SK-N-SH treated with all-trans-retinoic acid at 6 μM for 48 hours (cell line): ENCODE measurements at regions not wholly inside any gene's neighbourhood (a gene's known extent, or its start where the extent isn't known, plus 50 kb on each side); places are given as distances from the start of the nearest gene placed in this dataset.

Experiments used
- ARNTL ChIP-seq: fragments of 450-650 bp; formaldehyde crosslinking; IDR thresholded peaks from 2 replicates; pipeline ENCODE4 v1.5.0; 2020; ENCODE audit warnings: low read depth, mild to moderate bottlenecking, moderate library complexity, borderline replicate concordance
- BACH2 ChIP-seq: fragments of 250-450 bp; sonication (Bioruptor Pico); IDR thresholded peaks from 2 replicates; pipeline ENCODE4 v1.9.0; 2021; ENCODE audit warnings: mild to moderate bottlenecking, borderline replicate concordance
- CREB5 ChIP-seq: fragments of 250-450 bp; sonication (Bioruptor Pico); IDR thresholded peaks from 2 replicates; pipeline ENCODE4 v1.5.1; 2020; ENCODE audit warnings: low read depth, mild to moderate bottlenecking, moderate library complexity
- GLIS3 ChIP-seq: fragments of 250-450 bp; sonication (Bioruptor Pico); IDR thresholded peaks from 2 replicates; pipeline ENCODE4 v1.5.0; 2020; ENCODE audit warnings: mild to moderate bottlenecking, moderate library complexity
- PATZ1 ChIP-seq: fragments of 250-450 bp; sonication (Bioruptor Pico); IDR thresholded peaks from 2 replicates; pipeline ENCODE4 v1.8.0; 2020; ENCODE audit warnings: mild to moderate bottlenecking, moderate library complexity, borderline replicate concordance
- PPARA ChIP-seq: fragments of 250-450 bp; sonication (Bioruptor Pico); IDR thresholded peaks from 2 replicates; pipeline ENCODE4 v1.5.0; 2020; ENCODE audit warnings: mild to moderate bottlenecking, borderline replicate concordance
- SNAI2 ChIP-seq: fragments of 250-450 bp; sonication (Bioruptor Pico); IDR thresholded peaks from 2 replicates; pipeline ENCODE4 v1.5.0; 2020; ENCODE audit warnings: mild to moderate bottlenecking, moderate library complexity
- TCF4 ChIP-seq: fragments of 250-450 bp; sonication (Bioruptor Pico); IDR thresholded peaks from 2 replicates; pipeline ENCODE4 v1.8.0; 2021; ENCODE audit warnings: mild to moderate bottlenecking, moderate library complexity, borderline replicate concordance
- TOX ChIP-seq: fragments of 250-450 bp; sonication (Bioruptor Pico); IDR thresholded peaks from 2 replicates; pipeline ENCODE4 v1.8.0; 2021; ENCODE audit warnings: mild to moderate bottlenecking, moderate library complexity, borderline replicate concordance
- ZFP3 ChIP-seq: fragments of 250-450 bp; sonication (Bioruptor Pico); IDR thresholded peaks from 2 replicates; pipeline ENCODE4 v1.5.0; 2020; ENCODE audit warnings: mild to moderate bottlenecking, moderate library complexity
- ZFP30 ChIP-seq: fragments of 450-650 bp; formaldehyde crosslinking; IDR thresholded peaks from 2 replicates; pipeline ENCODE4 v1.5.0; 2022; ENCODE audit warnings: mild to moderate bottlenecking, moderate library complexity
- ZNF565 ChIP-seq: fragments of 450-650 bp; formaldehyde crosslinking; conservative IDR thresholded peaks from 2 replicates; pipeline ENCODE4 v1.5.0; 2020; ENCODE audit warnings: low read depth, mild to moderate bottlenecking, moderate library complexity
- ZNF70 ChIP-seq: fragments of 450-650 bp; formaldehyde crosslinking; IDR thresholded peaks from 2 replicates; pipeline ENCODE4 v1.5.0; 2020; ENCODE audit warnings: mild to moderate bottlenecking, moderate library complexity
- ZNF8 ChIP-seq: fragments of 450-650 bp; formaldehyde crosslinking; IDR thresholded peaks from 2 replicates; pipeline ENCODE4 v1.5.0; 2020; ENCODE audit warnings: mild to moderate bottlenecking, moderate library complexity

GRCh38 chr3:153372326-153372725, 210.3 kb downstream of the RAP2B start:
- no peak for TF ChIP-seq GLIS3 (CRISPR knock-in tag)
- TF ChIP-seq SNAI2: no peak
- no peak for TF ChIP-seq TOX (CRISPR knock-in tag)
- TF ChIP-seq ZFP30 (CRISPR knock-in tag): no peak
- TF ChIP-seq ZFP3 (CRISPR knock-in tag): no peak
- no peak for TF ChIP-seq PPARA (CRISPR knock-in tag)
- no peak for TF ChIP-seq ZNF565 (CRISPR knock-in tag)
- no peak for TF ChIP-seq PATZ1 (CRISPR knock-in tag)
- no peak for TF ChIP-seq ARNTL (CRISPR knock-in tag)
- no peak for TF ChIP-seq ZNF70 (CRISPR knock-in tag)
- TF ChIP-seq CREB5: no peak
- no peak for TF ChIP-seq ZNF8 (CRISPR knock-in tag)
- TF ChIP-seq BACH2 (CRISPR knock-in tag): no peak
- no peak for TF ChIP-seq TCF4
